ENCODE measurements at regions not wholly inside any gene's neighbourhood (a gene's known extent, or its start where the extent isn't known, plus 50 kb on each side); places are given as distances from the start of the nearest gene placed in this dataset.
"Not testable (repeated sequence)": the region's sequence is repeated elsewhere in the genome, so short reads cannot be mapped to it uniquely, and the experiment has no call there.

DNA sequence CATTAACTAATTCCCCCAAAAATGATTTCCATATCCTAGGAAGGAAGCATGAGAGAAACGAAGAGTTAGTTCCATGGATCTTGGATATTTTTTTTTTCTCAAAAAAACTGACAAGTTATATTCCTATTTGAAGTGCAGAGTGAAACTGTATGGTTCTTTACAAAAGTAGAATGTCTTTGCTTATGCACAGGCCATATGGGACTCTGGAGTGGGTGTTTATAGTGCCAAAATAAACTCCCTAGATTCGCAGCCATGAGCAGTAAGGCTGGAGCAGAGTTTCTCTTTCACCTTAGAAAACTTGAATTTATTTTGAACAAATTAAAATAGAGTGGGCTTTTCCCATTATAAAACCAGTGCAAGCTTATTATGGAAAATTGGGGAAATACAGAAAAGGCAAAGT lies 239.7 kb downstream of the PDCD6IP start:
- H3K4me3 ChIP-seq (ENCODE audit: low read depth in 1 of 3, low read length in 3 of 3) = no peak overlapping the region
- FAIRE-seq = no peak
- 56 to 61% (median 58%) methylated on average over 2 of the region's 2 CpGs for WGBS, 3 donors

GRCh38 chr3:34046154-34046553 lies 247.7 kb downstream of the PDCD6IP start:
- H3K27ac ChIP-seq (ENCODE audit: low read depth in 1 of 3, low read length in 2 of 3) = no peak overlapping the region
- DNase-seq (no peak), FAIRE-seq (no peak)
- H3K4me3 ChIP-seq (ENCODE audit: low read depth in 1 of 3, low read length in 3 of 3) = no peak overlapping the region
- no peaks in the 10 kb centered on the region for H3K9me3 ChIP-seq (ENCODE audit: control insufficient read depth in 2 of 2, insufficient read depth in 1 of 2, low read depth in 1 of 2, low read length in 1 of 2)
- H3K36me3 ChIP-seq (ENCODE audit: control insufficient read depth in 3 of 3, insufficient read depth in 2 of 3, low read depth in 1 of 3, low read length in 3 of 3) = no peaks in the 10 kb centered on the region
- H3K27me3 ChIP-seq (ENCODE audit: control insufficient read depth in 3 of 3, insufficient read depth in 3 of 3, low read length in 3 of 3) = no peaks in the 10 kb centered on the region
- H3K4me1 ChIP-seq (ENCODE audit: control insufficient read depth in 3 of 3, insufficient read depth in 2 of 3, low read depth in 1 of 3, low read length in 2 of 3) = no peaks in the 10 kb centered on the region
- WGBS, 3 donors = 56 to 74% (median 58%) methylated on average over 1 of the region's 1 CpG

More for the DNA sequence above, 239.7 kb downstream of the PDCD6IP start:
- no peaks in the 10 kb centered on the region for H3K36me3 ChIP-seq (ENCODE audit: control insufficient read depth in 3 of 3, insufficient read depth in 2 of 3, low read depth in 1 of 3, low read length in 3 of 3)
- H3K4me1 ChIP-seq (ENCODE audit: control insufficient read depth in 3 of 3, insufficient read depth in 2 of 3, low read depth in 1 of 3, low read length in 2 of 3) = no peaks in the 10 kb centered on the region
- no peaks in the 10 kb centered on the region for H3K9me3 ChIP-seq (ENCODE audit: control insufficient read depth in 2 of 2, insufficient read depth in 1 of 2, low read depth in 1 of 2, low read length in 1 of 2)
- DNase-seq = no peak
- H3K27ac ChIP-seq (ENCODE audit: low read depth in 1 of 3, low read length in 2 of 3) = no peak overlapping the region
- no peaks in the 10 kb centered on the region for H3K27me3 ChIP-seq (ENCODE audit: control insufficient read depth in 3 of 3, insufficient read depth in 3 of 3, low read length in 3 of 3)

GRCh38 chr3:34053626-34054025 lies 255.2 kb downstream of the PDCD6IP start:
- H3K4me3 ChIP-seq (ENCODE audit: low read depth in 1 of 3, low read length in 3 of 3) = no peak overlapping the region
- no peak for DNase-seq
- WGBS, 3 donors = 73 to 82% (median 77%) methylated on average over 3 of the region's 3 CpGs
- no peaks in the 10 kb centered on the region for H3K36me3 ChIP-seq (ENCODE audit: control insufficient read depth in 3 of 3, insufficient read depth in 2 of 3, low read depth in 1 of 3, low read length in 3 of 3)
- no peak for FAIRE-seq
- no peak overlapping the region for H3K27ac ChIP-seq (ENCODE audit: low read depth in 1 of 3, low read length in 2 of 3)
- no peaks in the 10 kb centered on the region for H3K4me1 ChIP-seq (ENCODE audit: control insufficient read depth in 3 of 3, insufficient read depth in 2 of 3, low read depth in 1 of 3, low read length in 2 of 3)
- H3K27me3 ChIP-seq (ENCODE audit: control insufficient read depth in 3 of 3, insufficient read depth in 3 of 3, low read length in 3 of 3) = no peaks in the 10 kb centered on the region
- H3K9me3 ChIP-seq (ENCODE audit: control insufficient read depth in 2 of 2, insufficient read depth in 1 of 2, low read depth in 1 of 2, low read length in 1 of 2) = no peaks in the 10 kb centered on the region

- Histone ChIP-seq H3K27ac (ENCODE audit: low read depth in 1 of 3, low read length in 2 of 3) (no peak overlapping the region), H3K4me1 (ENCODE audit: control insufficient read depth in 3 of 3, insufficient read depth in 2 of 3, low read depth in 1 of 3, low read length in 2 of 3) (no peaks in the 10 kb centered on the region), H3K4me3 (ENCODE audit: low read depth in 1 of 3, low read length in 3 of 3) (no peak overlapping the region), H3K36me3 (ENCODE audit: control insufficient read depth in 3 of 3, insufficient read depth in 2 of 3, low read depth in 1 of 3, low read length in 3 of 3) (no peaks in the 10 kb centered on the region), H3K9me3 (ENCODE audit: control insufficient read depth in 2 of 2, insufficient read depth in 1 of 2, low read depth in 1 of 2, low read length in 1 of 2) (no peaks in the 10 kb centered on the region), H3K27me3 (ENCODE audit: control insufficient read depth in 3 of 3, insufficient read depth in 3 of 3, low read length in 3 of 3) (no peaks in the 10 kb centered on the region)
- FAIRE-seq (no peak), DNase-seq (no peak)
- 77 to 82% (median 79%) methylated on average over 3 of the region's 3 CpGs for WGBS, 3 donors
Observed at GRCh38 chr3:34056181-34056910, 257.9 kb downstream of the PDCD6IP start.

DNA sequence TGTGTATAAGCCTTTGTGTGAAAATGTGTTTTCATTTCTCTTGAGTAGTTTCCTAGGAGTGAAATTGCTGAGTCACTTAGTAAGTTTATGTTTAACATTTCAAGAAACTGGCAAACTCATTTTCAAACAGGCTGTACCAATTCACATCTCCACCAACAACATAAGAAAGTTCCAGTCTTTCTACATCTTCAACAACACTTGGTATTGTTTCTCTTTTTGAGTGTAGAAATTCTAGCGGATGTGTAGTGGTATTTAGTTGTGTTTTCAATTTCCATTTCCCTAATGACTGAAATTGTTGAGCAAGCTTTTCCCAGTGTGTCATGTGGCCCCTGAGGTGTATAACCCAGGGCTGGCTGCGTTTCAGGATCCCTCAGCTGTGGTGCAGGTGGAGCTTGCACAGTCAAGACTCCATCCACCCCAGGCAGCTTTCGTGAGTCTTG lies 258.5 kb downstream of the PDCD6IP start:
- H3K27ac ChIP-seq (ENCODE audit: low read depth in 1 of 3, low read length in 2 of 3) = no peak overlapping the region
- no peaks in the 10 kb centered on the region for H3K9me3 ChIP-seq (ENCODE audit: control insufficient read depth in 2 of 2, insufficient read depth in 1 of 2, low read depth in 1 of 2, low read length in 1 of 2)
- H3K27me3 ChIP-seq (ENCODE audit: control insufficient read depth in 3 of 3, insufficient read depth in 3 of 3, low read length in 3 of 3) = no peaks in the 10 kb centered on the region
- H3K4me3 ChIP-seq (ENCODE audit: low read depth in 1 of 3, low read length in 3 of 3) = no peak overlapping the region
- no peak for FAIRE-seq
- 57 to 63% (median 58%) methylated on average over 3 of the region's 3 CpGs for WGBS, 3 donors
- no peaks in the 10 kb centered on the region for H3K4me1 ChIP-seq (ENCODE audit: control insufficient read depth in 3 of 3, insufficient read depth in 2 of 3, low read depth in 1 of 3, low read length in 2 of 3)
- DNase-seq = no peak
- H3K36me3 ChIP-seq (ENCODE audit: control insufficient read depth in 3 of 3, insufficient read depth in 2 of 3, low read depth in 1 of 3, low read length in 3 of 3) = no peaks in the 10 kb centered on the region

- not testable (repeated sequence) for H3K27ac ChIP-seq (ENCODE audit: low read depth in 1 of 3, low read length in 2 of 3); FAIRE-seq; H3K9me3 ChIP-seq (ENCODE audit: control insufficient read depth in 2 of 2, insufficient read depth in 1 of 2, low read depth in 1 of 2, low read length in 1 of 2); H3K36me3 ChIP-seq (ENCODE audit: control insufficient read depth in 3 of 3, insufficient read depth in 2 of 3, low read depth in 1 of 3, low read length in 3 of 3); H3K4me1 ChIP-seq (ENCODE audit: control insufficient read depth in 3 of 3, insufficient read depth in 2 of 3, low read depth in 1 of 3, low read length in 2 of 3); H3K4me3 ChIP-seq (ENCODE audit: low read depth in 1 of 3, low read length in 3 of 3); DNase-seq; H3K27me3 ChIP-seq (ENCODE audit: control insufficient read depth in 3 of 3, insufficient read depth in 3 of 3, low read length in 3 of 3)
- 72 to 93% (median 88%) methylated on average over 1 of the region's 1 CpG for WGBS, 3 donors
Observed at GRCh38 chr3:34060995-34061394, 262.6 kb downstream of the PDCD6IP start.

DNA sequence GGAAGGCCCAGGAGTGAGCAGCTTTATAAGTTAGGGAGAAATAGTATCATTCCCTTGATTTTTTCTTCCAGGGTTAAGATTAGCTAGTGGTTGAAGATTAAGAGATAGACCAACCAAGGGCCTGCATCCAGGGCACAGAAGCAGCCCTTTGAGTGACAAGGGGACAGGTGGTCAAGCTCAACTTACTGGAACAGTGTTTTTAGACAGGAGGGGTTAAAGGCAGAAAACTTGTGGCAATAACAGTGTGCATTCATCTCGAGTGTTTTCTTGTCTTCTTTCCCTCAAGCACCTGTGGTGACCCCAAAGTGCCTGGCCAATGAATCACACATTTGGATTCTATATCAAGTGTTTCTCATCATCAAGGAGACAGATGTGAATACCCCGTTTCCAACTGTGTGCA lies 267.5 kb downstream of the PDCD6IP start:
- Histone ChIP-seq H3K9me3 (ENCODE audit: control insufficient read depth in 2 of 2, insufficient read depth in 1 of 2, low read depth in 1 of 2, low read length in 1 of 2) (no peaks in the 10 kb centered on the region), H3K27ac (ENCODE audit: low read depth in 1 of 3, low read length in 2 of 3) (no peak overlapping the region), H3K27me3 (ENCODE audit: control insufficient read depth in 3 of 3, insufficient read depth in 3 of 3, low read length in 3 of 3) (no peaks in the 10 kb centered on the region), H3K4me1 (ENCODE audit: control insufficient read depth in 3 of 3, insufficient read depth in 2 of 3, low read depth in 1 of 3, low read length in 2 of 3) (no peaks in the 10 kb centered on the region), H3K36me3 (ENCODE audit: control insufficient read depth in 3 of 3, insufficient read depth in 2 of 3, low read depth in 1 of 3, low read length in 3 of 3) (no peaks in the 10 kb centered on the region), H3K4me3 (ENCODE audit: low read depth in 1 of 3, low read length in 3 of 3) (no peak overlapping the region)
- FAIRE-seq (no peak), DNase-seq (no peak)
- WGBS, 3 donors = 64 to 70% (median 67%) methylated on average over 2 of the region's 2 CpGs

DNA sequence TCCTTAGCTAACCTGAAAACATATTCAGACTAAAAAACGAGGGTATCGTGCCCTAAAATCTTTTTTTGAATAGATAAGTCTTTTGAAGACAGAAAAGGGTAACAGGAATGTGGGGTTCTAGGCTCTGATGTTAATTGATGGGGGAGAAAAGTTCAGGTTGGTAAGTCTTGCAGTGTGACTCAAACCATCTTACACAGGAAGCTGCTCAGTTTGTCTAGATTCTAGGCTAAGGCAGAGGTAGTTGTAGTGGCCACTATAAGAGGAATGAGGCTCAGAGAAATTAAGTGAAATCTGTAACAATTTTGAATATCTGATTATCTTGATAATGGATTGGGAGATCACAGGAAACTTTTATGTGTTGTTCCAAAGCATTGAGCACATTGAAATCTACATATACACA lies 267.9 kb downstream of the PDCD6IP start:
- WGBS, 3 donors = 52 to 79% (median 53%) methylated on average over 2 of the region's 2 CpGs
- Histone ChIP-seq H3K27me3 (ENCODE audit: control insufficient read depth in 3 of 3, insufficient read depth in 3 of 3, low read length in 3 of 3) (no peaks in the 10 kb centered on the region), H3K4me1 (ENCODE audit: control insufficient read depth in 3 of 3, insufficient read depth in 2 of 3, low read depth in 1 of 3, low read length in 2 of 3) (no peaks in the 10 kb centered on the region), H3K36me3 (ENCODE audit: control insufficient read depth in 3 of 3, insufficient read depth in 2 of 3, low read depth in 1 of 3, low read length in 3 of 3) (no peaks in the 10 kb centered on the region), H3K9me3 (ENCODE audit: control insufficient read depth in 2 of 2, insufficient read depth in 1 of 2, low read depth in 1 of 2, low read length in 1 of 2) (no peaks in the 10 kb centered on the region), H3K4me3 (ENCODE audit: low read depth in 1 of 3, low read length in 3 of 3) (no peak overlapping the region), H3K27ac (ENCODE audit: low read depth in 1 of 3, low read length in 2 of 3) (no peak overlapping the region)
- no peak for FAIRE-seq
- DNase-seq = no peak

GRCh38 chr3:34066999-34067398 lies 268.6 kb downstream of the PDCD6IP start:
- DNase-seq (no peak), FAIRE-seq (no peak)
- no peak overlapping the region for H3K4me3 ChIP-seq (ENCODE audit: low read depth in 1 of 3, low read length in 3 of 3)
- H3K36me3 ChIP-seq (ENCODE audit: control insufficient read depth in 3 of 3, insufficient read depth in 2 of 3, low read depth in 1 of 3, low read length in 3 of 3) = no peaks in the 10 kb centered on the region
- H3K4me1 ChIP-seq (ENCODE audit: control insufficient read depth in 3 of 3, insufficient read depth in 2 of 3, low read depth in 1 of 3, low read length in 2 of 3) = no peaks in the 10 kb centered on the region
- 26 to 50% (median 39%) methylated on average over 2 of the region's 2 CpGs for WGBS, 3 donors
- no peaks in the 10 kb centered on the region for H3K9me3 ChIP-seq (ENCODE audit: control insufficient read depth in 2 of 2, insufficient read depth in 1 of 2, low read depth in 1 of 2, low read length in 1 of 2)
- H3K27me3 ChIP-seq (ENCODE audit: control insufficient read depth in 3 of 3, insufficient read depth in 3 of 3, low read length in 3 of 3) = no peaks in the 10 kb centered on the region
- H3K27ac ChIP-seq (ENCODE audit: low read depth in 1 of 3, low read length in 2 of 3) = no peak overlapping the region

Measured in small intestine (tissue), 7 donors.